ENCODE measurements at regions not wholly inside any gene's neighbourhood (a gene's known extent, or its start where the extent isn't known, plus 50 kb on each side); places are given as distances from the start of the nearest gene placed in this dataset.

DNA sequence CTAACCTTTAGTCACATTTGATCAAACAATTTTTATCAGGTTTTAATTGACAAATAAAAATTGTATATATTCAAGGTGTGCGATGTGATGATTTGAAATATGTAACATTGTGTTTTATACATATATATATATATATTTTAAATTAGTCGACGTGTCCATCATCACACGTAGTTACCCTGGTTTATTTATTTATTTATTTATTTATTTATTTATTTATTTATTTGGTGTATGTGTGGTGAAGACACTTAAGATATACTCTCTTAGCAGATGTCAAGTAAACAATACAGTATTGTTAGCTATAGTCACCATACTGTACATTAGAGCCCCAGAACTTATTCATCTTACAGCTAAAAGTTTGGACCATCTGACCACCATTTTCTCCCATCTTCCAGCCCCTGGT is 224.9 kb upstream of the HHIP start:
- no peaks in the 10 kb centered on the region for H3K79me2 ChIP-seq (ENCODE audit: control insufficient read depth, insufficient read depth, low read length)
- DNase-seq (ENCODE audit: low read depth, low spot score) (no peak), FAIRE-seq (no peak)
- dilution Hi-C loops (cut with MboI; ENCODE audit: extremely low pct_ligation_motif_present, low sequenced_read_pairs) (no loop called here), intact Hi-C loops (cut with micrococcal nuclease) (no loop called here)
- BruUV-seq (replicated peaks), result no TSS peak
- H3K9me1 ChIP-seq (replicated peaks; ENCODE audit: control insufficient read depth, extremely low read depth, insufficient read depth, low read length), result no peaks in the 10 kb centered on the region
- no peak overlapping the region for H3K9ac ChIP-seq (replicated peaks; ENCODE audit: extremely low read depth, insufficient read depth, low read length)
- TF ChIP-seq FOS (IDR thresholded peaks at IDR 0.05; ENCODE audit: borderline replicate concordance, insufficient read depth, low read length), result no peak
- TF ChIP-seq, protein P1, sequence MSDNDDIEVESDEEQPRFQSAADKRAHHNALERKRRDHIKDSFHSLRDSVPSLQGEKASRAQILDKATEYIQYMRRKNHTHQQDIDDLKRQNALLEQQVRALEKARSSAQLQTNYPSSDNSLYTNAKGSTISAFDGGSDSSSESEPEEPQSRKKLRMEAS (IDR thresholded peaks at IDR 0.05; ENCODE audit: insufficient read depth, insufficient read length), result no peak
- no peak for TF ChIP-seq POLR2A (IDR thresholded peaks at IDR 0.05; ENCODE audit: low read depth, low read length)
- TF ChIP-seq JUN (IDR thresholded peaks at IDR 0.05; ENCODE audit: borderline replicate concordance, insufficient read depth, insufficient read length, low read depth), result no peak
- TF ChIP-seq, protein P2, sequence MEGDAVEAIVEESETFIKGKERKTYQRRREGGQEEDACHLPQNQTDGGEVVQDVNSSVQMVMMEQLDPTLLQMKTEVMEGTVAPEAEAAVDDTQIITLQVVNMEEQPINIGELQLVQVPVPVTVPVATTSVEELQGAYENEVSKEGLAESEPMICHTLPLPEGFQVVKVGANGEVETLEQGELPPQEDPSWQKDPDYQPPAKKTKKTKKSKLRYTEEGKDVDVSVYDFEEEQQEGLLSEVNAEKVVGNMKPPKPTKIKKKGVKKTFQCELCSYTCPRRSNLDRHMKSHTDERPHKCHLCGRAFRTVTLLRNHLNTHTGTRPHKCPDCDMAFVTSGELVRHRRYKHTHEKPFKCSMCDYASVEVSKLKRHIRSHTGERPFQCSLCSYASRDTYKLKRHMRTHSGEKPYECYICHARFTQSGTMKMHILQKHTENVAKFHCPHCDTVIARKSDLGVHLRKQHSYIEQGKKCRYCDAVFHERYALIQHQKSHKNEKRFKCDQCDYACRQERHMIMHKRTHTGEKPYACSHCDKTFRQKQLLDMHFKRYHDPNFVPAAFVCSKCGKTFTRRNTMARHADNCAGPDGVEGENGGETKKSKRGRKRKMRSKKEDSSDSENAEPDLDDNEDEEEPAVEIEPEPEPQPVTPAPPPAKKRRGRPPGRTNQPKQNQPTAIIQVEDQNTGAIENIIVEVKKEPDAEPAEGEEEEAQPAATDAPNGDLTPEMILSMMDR (IDR thresholded peaks at IDR 0.05; ENCODE audit: extremely low read depth in 1 of 2, insufficient read depth in 1 of 2, low read depth in 1 of 2, low read length in 2 of 2), result no peak
- TF ChIP-seq MYC (IDR thresholded peaks at IDR 0.05; ENCODE audit: low read depth, low read length), result no peak
- TF ChIP-seq EZH2 (IDR thresholded peaks at IDR 0.05; ENCODE audit: borderline replicate concordance, low read depth, low read length, severe bottlenecking), result no peak
- no peak for TF ChIP-seq GATA2 (IDR thresholded peaks at IDR 0.05; ENCODE audit: insufficient read depth, insufficient read length, low read depth, low read length)
- TF ChIP-seq POLR2AphosphoS5 (IDR thresholded peaks at IDR 0.05; ENCODE audit: insufficient read depth, low read depth, low read length), result no peak
- no peak overlapping the region for H3K27ac ChIP-seq (ENCODE audit: insufficient read depth, low read depth, low read length)
- no peak overlapping the region for H3K4me3 ChIP-seq (replicated peaks in 1 of 3; ENCODE audit: insufficient read depth in 1 of 3, low read depth in 1 of 3, low read length in 3 of 3)
- no peaks in the 10 kb centered on the region for H3K36me3 ChIP-seq (ENCODE audit: control insufficient read depth in 2 of 2, extremely low read depth in 1 of 2, insufficient read depth in 2 of 2, low read length in 2 of 2)
- CTCF ChIA-PET, result no interaction called here
- H3K27me3 ChIP-seq (ENCODE audit: control insufficient read depth in 2 of 2, insufficient read depth in 2 of 2, low read length in 2 of 2), result no peaks in the 10 kb centered on the region
- H2AFZ ChIP-seq (ENCODE audit: low read depth, low read length), result no peak overlapping the region
- POLR2A ChIA-PET, result no interaction called here
- peaks cover 6% of the 10 kb centered on the region for H3K4me1 ChIP-seq (ENCODE audit: control insufficient read depth, extremely low read depth, insufficient read depth, low read length)
- H3K4me2 ChIP-seq (ENCODE audit: insufficient read depth, low read length), result no peak overlapping the region
- H3K9me3 ChIP-seq (replicated peaks; ENCODE audit: control insufficient read depth, insufficient read depth, low read length), result no peaks in the 10 kb centered on the region
- H4K20me1 ChIP-seq (replicated peaks; ENCODE audit: control insufficient read depth, extremely low read depth, insufficient read depth, low read length), result no peaks in the 10 kb centered on the region

Measured in endothelial cell of umbilical vein (primary cell).